ENCODE measurements at regions not wholly inside any gene's neighbourhood (a gene's known extent, or its start where the extent isn't known, plus 50 kb on each side); places are given as distances from the start of the nearest gene placed in this dataset.

DNA sequence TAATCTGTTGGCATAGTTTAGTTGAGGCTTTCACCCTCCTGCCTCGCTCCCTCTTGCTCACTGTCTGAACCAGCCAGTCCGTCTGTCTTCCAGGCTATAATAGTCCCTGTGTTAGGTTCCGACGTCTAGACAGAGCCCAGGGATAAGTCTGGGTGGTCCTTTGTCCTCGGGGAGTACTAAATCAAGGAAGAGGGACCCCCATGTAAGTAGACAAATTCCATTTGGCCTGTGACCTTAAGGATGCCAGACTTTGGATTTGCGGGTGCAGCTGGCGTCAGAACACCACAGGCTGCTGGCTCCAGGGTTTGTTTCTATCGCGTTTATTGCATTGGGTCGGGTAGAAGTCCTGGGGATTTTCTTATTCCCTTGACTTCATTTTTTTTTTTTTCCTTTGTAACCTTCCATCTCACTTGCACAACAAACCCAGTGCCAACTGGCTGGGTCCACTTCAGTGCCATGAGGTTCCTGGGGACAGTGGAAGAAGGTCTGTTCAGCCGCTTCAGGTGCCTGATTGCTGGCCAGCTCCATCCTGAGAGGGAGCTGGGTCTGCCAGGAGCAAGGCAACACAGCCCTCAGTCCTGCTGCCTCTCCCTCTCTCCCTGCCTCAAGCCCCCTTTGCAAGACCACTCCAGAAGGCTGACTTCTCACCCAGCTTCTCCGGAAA lies 95.4 kb upstream of the KLHL25 start:
- DNase-seq (ENCODE audit: extremely low read depth in 1 of 2, low read depth in 1 of 2) = no peak

DNA sequence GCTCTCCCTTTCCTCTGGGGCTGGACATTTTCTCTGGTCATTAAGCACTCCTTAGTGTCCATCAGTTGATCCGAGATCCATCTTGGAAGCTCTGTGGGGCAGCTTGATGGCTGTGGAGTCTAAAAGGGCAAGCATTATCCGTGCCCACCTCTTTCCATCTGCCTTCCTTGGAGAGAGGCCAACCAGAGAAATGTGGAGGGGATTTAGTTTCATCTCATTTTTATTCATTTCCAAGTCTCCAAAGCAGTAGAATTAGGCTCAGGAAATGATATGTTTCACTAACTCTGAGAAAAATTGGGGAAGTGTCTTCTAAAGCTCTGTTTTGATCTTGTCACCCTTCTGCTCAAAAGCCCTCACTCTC lies 95.9 kb upstream of the KLHL25 start:
- no peak for DNase-seq (ENCODE audit: extremely low read depth in 1 of 2, low read depth in 1 of 2)

DNA sequence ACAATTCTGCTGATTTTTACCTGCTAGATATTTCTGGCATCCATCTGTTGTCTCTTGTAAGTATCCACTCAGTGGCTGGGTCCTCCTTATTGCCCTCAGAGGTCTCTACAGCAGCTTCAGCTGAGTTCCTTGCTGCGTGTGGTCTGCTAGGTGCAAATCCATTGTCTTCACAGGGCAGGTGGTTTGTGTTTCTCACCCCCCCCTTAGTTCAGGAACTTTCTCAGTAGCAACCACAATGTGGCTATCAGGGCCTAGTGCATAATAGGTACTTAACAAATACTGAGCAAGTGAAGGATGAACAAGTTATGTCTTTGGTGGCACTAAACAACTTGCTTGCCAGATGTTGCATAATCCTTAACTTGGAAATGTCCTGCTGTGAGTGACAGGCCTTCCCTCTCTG lies 96.7 kb upstream of the KLHL25 start:
- no peak for DNase-seq (ENCODE audit: extremely low read depth in 1 of 2, low read depth in 1 of 2)

DNA sequence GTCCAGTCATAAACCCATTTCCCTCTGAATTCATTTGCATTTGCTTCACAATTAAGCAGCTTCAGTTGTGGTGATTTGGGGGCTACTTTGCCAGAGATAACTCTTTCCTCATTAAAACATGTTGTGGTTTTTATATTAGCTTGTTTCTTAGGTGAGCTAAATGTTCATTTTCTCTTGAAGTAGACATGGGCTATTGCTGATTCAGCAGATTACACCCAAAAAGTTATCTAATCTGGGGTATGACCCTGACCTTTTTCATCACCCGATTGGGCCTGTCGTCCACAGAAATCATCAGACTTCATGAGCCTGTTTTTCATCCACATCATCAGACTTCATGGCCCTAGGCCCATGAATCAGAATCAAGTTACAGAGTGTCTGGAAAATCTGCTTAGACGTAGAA lies 97.5 kb upstream of the KLHL25 start:
- DNase-seq (ENCODE audit: extremely low read depth in 1 of 2, low read depth in 1 of 2) = no peak

DNA sequence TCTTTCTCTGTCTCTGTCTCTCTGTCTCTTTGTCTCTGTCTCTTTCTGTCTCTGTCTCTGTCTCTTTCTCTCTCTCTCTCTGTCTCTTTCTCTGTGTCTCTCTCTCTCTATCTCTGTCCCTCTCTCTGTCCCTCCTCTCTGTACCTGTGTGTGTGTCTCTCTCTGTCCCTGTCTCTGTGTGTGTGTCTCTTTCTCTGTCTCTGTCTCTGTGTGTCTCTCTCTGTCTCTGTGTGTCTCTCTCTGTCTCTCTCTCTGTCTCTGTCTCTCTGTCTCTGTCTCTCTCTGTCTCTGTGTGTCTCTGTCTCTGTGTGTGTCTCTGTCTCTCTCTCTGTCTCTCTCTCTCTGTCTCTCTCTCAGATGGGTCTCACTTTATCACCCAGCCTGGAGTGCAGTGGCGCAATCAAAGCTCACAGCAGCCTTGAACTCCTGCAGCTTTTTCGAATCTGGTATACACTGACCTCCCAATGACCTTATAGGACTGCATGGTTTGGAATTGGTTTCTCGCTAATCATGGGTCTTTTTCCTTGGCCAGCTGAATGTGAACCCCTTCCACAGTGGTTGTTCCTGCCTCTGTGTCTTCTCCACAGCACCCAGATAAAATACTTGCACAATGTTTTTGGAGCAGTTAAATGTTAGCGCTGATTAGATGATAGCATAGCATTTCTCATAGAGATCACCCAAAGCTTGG lies 102.6 kb upstream of the KLHL25 start:
- no peak for DNase-seq (ENCODE audit: extremely low read depth in 1 of 2, low read depth in 1 of 2)

DNA sequence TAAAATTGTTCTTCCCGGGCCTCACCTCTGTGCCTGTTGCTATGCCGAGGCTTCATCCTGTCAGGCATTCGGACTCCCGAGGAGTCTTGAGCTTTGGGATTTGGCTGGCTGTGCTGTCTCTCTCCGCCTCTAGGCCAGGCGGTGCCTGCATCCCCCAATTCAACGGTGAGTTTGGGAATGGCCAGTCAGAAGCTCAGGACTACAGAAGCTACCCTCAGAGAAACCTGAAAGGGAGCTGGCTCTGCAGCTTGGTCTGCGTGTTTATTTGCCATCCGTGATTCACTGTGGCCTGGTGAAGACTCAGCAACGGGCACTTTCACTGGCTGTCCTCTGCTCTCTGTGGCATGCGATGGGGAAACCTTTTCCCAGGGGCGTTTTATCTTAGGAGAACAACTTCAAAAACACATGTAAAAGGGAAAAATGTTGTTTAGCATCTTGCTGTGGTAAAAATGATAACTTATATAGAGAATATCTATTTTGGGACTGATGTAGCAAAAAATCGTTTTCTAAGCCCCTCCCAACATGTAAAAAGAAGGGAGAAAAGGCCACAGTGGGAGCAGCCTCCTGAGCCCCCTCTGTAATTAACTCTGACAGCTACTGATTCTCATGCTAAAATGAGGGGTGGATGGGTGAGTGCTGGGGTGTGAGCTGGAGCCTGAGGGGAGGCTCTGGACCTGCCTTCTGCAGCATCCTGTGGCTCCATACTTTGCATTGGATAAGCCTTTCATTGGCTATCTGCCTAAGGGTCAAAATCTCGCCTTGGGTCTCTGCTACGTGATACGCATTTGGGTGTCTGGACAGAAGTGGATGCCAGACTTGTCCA lies 103.4 kb upstream of the KLHL25 start:
- DNase-seq (ENCODE audit: extremely low read depth in 1 of 2, low read depth in 1 of 2) = no peak

DNA sequence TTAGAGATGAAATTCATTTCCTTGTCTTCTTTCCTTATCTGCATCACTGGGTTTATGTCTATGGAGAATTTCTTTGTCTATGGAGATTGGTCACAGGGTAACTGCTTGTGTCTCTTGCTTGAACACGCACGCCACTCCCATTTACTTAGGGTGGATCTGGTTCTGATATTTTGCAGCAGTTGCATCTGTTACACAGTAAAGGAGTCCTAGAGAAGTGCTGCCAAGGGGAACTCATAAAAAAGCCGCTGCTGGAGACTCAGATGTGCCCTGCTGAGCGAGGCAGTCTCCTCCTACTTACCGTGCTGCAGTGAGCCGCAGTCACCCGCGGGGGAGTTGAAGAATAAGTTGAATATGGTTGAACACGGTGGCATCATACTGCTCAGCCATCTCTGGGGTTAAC lies 105.2 kb upstream of the KLHL25 start:
- DNase-seq (ENCODE audit: extremely low read depth in 1 of 2, low read depth in 1 of 2) = no peak

DNA sequence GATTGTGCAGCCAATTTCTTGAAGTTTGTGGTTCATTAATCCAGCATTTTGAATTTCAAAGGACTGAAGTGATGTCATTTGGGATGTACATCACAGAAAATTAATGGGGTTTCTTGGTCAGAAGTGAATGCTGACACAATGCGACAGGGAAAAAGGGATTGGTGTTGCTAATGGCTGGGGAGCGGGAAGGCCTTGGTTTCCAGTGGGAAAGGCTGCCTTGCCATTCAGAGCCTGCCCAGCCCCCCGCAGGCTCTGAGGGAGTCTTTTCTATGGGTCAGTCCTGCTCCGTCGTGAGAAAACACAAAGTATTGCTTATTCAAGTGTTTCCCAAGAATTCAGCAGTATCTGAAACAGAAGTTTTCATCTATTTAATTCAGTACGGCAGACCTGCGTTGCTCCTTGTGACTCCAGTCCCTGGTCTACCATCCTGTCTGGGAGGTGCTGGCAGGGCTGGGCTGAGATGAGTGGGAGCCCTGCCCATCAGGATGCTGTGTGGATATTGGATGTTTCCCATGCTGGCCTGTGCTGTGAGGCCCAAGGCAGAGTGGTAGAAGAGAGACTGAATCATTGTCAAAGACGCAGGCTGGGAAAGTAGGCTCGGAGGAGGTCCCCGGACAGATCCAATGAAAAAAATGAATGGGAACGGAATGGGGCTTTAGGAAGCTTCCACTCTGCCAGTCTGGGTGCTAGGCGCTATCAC lies 111.2 kb upstream of the KLHL25 start:
- DNase-seq (ENCODE audit: extremely low read depth in 1 of 2, low read depth in 1 of 2) = no peak

DNA sequence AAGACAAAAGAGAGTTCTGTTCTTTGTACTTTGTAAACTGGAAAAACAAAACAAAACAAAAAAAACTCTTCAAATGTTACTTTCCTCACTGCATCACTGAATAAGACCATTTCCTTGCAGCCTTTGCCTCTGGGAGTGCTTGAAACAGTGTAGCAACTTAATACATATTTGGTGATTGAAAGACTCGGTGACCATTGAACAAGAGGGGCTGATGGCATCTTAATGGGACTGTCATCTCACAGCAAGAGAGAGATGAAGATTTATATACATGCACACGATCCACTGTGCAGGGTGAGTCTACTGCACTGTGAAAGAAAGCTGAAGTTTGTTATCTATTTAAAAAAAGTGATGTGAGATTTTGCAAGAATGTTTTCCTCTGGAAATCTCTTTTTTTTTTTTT lies 111.9 kb upstream of the KLHL25 start:
- no peak for DNase-seq (ENCODE audit: extremely low read depth in 1 of 2, low read depth in 1 of 2)

DNA sequence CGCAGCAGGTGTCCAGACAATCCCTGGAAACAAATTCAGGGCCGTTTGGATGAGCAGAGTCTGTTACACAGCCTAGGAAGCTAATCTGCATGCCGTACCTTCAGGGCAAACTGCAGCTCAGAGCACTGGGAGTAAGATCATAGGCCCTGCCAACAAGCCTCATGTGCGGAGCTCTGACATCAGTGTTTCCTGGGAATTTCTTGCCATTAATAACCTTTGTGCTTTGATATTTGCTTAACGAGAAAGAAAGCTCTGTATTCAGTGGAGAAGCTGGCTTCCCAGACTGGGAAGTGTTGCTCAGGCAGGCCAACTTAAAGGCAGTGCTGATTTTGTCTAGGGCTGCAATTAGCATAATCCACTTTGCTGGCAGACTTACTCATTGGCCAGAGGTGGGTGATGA lies 116.1 kb upstream of the KLHL25 start:
- no peak for DNase-seq (ENCODE audit: extremely low read depth in 1 of 2, low read depth in 1 of 2)

DNA sequence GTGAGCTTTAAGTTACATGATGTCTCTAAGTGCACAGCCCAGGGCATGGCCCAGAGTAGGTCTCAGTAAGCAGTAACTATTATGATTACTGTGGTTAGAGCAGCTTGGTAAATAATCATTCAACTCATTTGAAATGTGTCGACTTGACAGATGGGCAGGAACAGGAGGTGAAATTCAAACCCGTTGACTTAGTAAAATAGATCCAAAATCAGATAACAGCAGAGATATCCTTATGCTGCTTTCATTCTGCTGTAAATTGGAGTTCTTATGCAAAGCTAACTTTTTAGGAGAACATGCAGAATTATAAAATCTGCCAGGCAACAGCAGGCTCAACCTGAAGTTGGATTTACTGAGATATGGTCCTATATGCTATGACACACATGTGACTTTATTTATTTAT lies 118.7 kb upstream of the KLHL25 start:
- DNase-seq (ENCODE audit: extremely low read depth in 1 of 2, low read depth in 1 of 2) = no peak

DNA sequence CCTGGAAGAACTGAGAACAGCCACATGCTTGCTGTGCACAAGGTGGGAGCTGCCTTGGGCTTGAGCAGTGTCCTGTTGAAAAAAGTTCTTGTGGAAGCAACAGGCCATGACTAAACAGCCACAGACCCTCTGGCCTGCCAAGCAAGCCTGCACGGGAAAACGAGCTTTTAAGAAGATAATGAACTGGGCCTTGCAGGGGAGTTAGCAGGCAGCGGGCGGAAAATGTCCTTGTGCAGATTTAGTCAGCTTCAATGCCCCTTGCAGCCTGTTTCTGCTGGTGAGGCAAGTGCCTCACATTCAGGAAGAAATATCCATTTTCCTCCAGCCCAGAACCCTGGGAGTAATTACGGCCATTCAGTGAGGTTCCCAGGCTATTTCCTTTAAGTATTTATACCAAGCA lies 126.2 kb upstream of the KLHL25 start:
- DNase-seq (ENCODE audit: extremely low read depth in 1 of 2, low read depth in 1 of 2) = no peak

DNA sequence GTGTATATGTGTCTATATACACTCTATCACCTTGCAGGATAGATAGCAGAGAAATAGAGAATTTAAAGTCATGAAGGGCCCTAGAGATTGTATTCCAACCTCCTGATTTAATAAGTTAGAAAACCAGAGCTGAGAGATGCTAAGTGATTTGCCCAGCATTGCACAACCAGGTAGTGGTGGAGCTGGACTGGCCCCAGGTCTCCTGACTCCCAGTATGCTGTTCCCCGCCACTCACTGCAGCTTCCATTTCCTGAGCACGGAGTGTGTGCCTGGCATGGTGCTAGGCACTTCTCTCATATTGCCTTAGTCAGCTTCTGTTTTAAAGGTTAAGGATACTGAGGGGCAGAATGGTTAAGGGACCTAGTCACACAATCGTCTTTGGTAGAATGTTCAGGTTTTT lies 129.4 kb upstream of the KLHL25 start:
- no peak for DNase-seq (ENCODE audit: extremely low read depth in 1 of 2, low read depth in 1 of 2)

DNA sequence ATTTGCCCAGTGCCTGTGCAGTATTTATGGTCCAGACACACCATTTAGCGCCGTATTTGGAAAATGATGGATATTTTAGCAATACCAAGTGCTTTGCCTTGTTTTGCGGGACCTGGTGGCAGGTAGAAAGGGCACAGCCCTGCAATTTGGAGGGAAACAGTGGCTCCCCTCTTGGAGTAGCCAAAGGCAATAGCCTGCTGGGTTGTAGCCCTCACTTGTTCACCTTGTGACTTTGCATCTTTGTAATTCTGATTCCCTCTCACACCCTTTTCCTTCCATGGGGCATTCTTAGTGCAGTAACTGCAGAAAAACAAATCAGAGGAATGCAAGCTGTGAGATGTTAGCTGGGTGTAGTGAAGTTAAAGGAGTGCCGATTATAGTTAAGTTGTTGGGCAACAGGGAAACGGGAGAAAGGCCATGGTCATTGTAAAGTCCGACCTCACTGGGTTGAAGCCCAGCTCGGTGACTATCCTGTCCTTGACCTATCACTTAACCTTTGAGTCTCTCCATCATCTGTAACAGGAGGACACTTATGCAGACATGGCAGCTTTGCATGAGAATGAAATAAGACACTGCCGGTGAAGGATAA lies 131.0 kb upstream of the KLHL25 start:
- no peak for DNase-seq (ENCODE audit: extremely low read depth in 1 of 2, low read depth in 1 of 2)

DNA sequence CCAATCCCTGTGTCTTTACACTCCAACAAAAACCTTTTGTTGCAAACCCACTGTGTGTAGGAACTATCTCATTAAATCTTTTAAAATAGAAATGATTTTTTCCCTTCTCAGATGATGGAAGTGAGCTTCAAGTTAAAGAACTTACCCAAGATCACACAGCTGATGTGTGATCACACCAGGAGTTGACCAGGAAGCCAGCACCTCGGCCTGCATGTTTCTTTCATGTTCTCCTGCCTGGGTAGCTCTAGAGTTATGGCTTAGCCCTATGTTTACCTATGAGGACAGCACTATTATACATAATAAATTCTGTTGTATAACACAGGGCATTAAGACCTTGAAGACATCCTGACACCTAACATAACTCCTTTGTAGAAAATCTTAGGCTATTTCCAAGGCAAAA lies 132.1 kb upstream of the KLHL25 start:
- DNase-seq (ENCODE audit: extremely low read depth in 1 of 2, low read depth in 1 of 2) = no peak

DNA sequence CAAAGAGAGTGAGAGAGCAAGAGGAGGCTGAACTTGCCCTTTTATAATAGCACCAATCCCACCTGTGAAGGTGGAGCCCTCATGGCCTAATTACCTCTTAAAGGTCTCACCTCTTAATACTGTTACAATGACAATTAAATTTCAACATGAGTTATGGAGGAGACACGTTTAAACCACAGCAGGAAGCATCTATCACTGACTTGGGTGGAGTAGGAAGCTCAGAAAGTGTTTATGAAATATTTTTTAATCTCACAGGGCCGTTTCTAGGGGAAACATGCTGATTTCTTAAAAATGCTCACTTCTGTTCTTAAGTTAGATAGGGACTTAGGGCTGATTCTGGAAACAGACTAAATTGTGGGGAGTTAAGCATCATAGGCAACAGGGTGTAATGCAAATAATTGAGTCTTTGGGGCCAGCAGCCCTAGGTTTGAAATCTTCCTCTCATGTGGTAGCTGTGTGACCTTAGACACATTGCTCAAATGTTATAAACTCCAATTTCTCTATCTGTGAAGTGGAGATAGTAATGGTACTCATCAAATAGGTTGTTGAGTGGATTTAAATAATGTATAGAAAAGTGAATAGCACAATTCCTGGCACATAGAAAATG lies 133.3 kb upstream of the KLHL25 start:
- DNase-seq (ENCODE audit: extremely low read depth in 1 of 2, low read depth in 1 of 2) = no peak

DNA sequence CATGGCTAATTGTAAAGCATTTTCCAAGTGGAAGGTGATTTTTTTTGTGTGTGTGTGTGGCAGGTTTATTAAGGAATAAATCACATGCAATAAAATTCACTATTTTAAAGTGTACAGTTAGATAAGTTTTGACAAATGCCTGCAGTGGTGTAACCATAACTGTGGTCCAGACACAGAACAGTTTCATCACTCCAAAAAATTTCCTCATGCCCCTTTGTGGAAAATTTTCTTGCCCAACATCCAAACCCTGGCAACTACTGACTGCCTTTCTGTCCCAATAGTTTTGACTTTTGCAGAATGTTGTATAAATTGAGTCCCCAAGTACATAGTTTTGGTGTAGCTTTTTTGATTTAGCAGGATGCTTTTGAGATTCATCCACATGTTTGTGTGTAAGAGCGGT lies 135.1 kb upstream of the KLHL25 start:
- DNase-seq (ENCODE audit: extremely low read depth in 1 of 2, low read depth in 1 of 2) = no peak

DNA sequence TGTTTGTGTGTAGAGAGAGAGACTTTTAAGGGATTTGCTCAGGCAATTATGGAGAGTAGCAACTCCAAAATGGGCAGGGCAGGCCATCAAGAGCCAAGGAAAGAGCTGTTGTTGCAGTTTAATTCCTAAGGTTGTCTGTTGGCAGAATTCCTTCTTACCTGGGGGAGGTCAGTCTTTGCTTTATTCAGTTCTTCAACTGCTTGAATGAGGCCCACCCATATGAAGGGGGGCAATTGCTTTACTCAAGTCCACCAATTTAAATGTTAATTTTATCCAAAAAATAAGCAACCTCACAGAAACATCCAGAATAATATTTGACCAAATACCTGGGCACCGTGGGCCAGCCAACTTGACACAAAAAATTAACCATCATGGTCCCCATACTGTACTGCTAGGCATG lies 137.7 kb upstream of the KLHL25 start:
- DNase-seq (ENCODE audit: extremely low read depth in 1 of 2, low read depth in 1 of 2) = no peak

DNA sequence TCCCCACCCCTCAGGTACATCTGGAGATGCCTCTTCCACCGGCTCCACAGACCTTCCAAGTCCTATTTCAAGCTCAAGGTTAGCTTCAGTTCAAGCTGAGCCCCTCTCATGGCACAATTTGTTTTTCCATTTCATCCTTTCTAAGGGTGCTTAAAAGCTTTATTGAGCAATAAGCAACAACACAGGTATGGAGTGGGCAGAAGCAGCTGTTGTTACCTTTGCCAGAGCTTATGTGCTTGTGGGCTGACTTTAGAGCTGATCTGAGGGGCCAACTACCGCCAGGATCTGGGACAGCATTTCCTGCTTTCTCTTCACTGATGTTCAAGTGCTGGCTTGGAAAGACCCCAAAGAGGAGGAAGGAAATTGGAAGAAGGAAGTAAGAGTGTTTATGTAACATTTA lies 140.0 kb upstream of the KLHL25 start:
- no peak for DNase-seq (ENCODE audit: extremely low read depth in 1 of 2, low read depth in 1 of 2)

DNA sequence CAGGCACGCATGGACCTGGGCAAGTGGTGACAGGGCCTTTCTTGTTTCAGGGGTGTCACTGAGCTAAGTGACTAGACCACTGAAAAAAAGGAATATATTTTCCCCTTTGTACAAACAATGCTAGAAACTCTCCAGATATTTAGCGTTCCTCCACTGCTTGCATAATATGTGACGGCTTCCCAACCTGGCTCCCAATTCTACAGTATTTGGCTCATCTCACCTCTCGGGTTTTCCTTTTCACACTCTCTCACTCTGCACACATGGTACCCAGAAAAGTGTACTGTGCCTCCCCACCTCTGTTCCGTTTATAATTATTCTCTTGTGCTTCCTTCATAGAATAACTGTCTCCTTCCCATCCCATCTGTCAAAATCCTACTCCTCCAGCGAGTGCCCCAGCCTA lies 140.5 kb upstream of the KLHL25 start:
- no peak for DNase-seq (ENCODE audit: extremely low read depth in 1 of 2, low read depth in 1 of 2)

DNA sequence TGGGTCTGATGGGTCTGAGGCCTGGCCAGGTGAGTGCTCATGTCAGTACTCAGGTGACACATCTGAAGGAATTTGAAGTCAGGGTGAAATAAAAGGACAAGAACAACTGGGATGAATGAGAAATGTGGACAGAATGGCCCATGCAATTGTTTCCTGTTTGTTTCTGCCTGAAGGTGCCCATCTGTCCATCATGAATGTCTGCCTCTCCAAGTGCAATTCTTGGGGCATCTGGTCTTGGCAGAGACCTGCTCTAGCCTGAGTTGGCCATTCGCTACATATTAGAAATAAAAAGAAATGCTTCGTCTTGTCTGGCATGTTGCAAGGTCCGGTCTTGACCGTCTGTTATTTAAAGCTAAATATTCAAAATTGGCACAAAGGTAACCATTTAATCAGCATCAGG lies 142.0 kb upstream of the AGBL1 start:
- no peak for DNase-seq (ENCODE audit: extremely low read depth in 1 of 2, low read depth in 1 of 2)

Data from stimulated activated CD8-positive, alpha-beta memory T cell treated with anti-CD3 and anti-CD28 coated beads, Interleukin-7, amount 100 ng/mL, for 48 hours (primary cell).